Activated B cell treated with CpG ODN at 0.5 μM for 24 hours (primary cell): ENCODE measurements at regions not wholly inside any gene's neighbourhood (a gene's known extent, or its start where the extent isn't known, plus 50 kb on each side); places are given as distances from the start of the nearest gene placed in this dataset.

Experiments used
- ATAC-seq: fragments of 200-7000 bp; cut with Tn5 transposase; one replicate; pipeline ENCODE4 v1.10.0; 2021; ENCODE audit warnings: low read depth, mild to moderate bottlenecking, moderate library complexity
- CTCF ChIA-PET: fragments of 350-600 bp; sonication (Branson Sonifier 250); formaldehyde crosslinking; loops from one replicate; lab custom pipeline; 2021; ENCODE audit warnings: antibody characterized with exemption; lab: Charles Lee
- POLR2A ChIA-PET: fragments of 350-600 bp; sonication (Branson Sonifier 250); formaldehyde crosslinking; loops from one replicate; lab custom pipeline; 2021; ENCODE audit warnings: antibody characterized with exemption; lab: Charles Lee
- DNase-seq: peaks from one replicate; pipeline ENCODE4 v3.0.0; 2022
- H3K27ac Mint-ChIP-seq: one replicate; pipeline ENCODE4 v1.8.0; 2020; ENCODE audit warnings: mixed read lengths
- H3K27me3 Mint-ChIP-seq: one replicate; pipeline ENCODE4 v1.8.0; 2021; ENCODE audit warnings: mixed read lengths
- H3K36me3 Mint-ChIP-seq: one replicate; pipeline ENCODE4 v1.8.0; 2021; ENCODE audit warnings: low read depth, mixed read lengths
- H3K4me1 Mint-ChIP-seq: one replicate; pipeline ENCODE4 v1.8.0; 2021; ENCODE audit warnings: mixed read lengths
- H3K4me3 Mint-ChIP-seq: one replicate; pipeline ENCODE4 v1.8.0; 2020; ENCODE audit warnings: mild to moderate bottlenecking, mixed read lengths
- H3K9me3 Mint-ChIP-seq: one replicate; pipeline ENCODE4 v1.8.0; 2020; ENCODE audit warnings: mixed read lengths
- CTCF ChIP-seq: fragments of 200-600 bp; IDR thresholded peaks from one replicate; pipeline ENCODE4 v1.8.0; 2022; ENCODE audit warnings: antibody characterized with exemption, mild to moderate bottlenecking
- intact Hi-C: fragments of 100-400 bp; cut with micrococcal nuclease; formaldehyde crosslinking; loops from one replicate; pipeline ENCODE4 v1.15.1; 2024

- Mint-ChIP-seq H3K27me3 (no peaks in the 10 kb centered on the region), H3K4me3 (no peak overlapping the region), H3K9me3 (peaks cover 3% of the 10 kb centered on the region), H3K36me3 (no peaks in the 10 kb centered on the region), H3K27ac (no peak overlapping the region), H3K4me1 (no peaks in the 10 kb centered on the region)
- ATAC-seq (no peak), DNase-seq (no peak)
- POLR2A ChIA-PET: no interaction called here
- intact Hi-C loops: no loop called here
- CTCF ChIA-PET: no interaction called here
- no peak for TF ChIP-seq CTCF
Measured at GRCh38 chr18:40415821-40416220, 1539.2 kb upstream of the PIK3C3 start.

GRCh38 chr18:40415176-40415791 lies 1539.8 kb upstream of the PIK3C3 start:
- Mint-ChIP-seq H3K9me3 (peaks cover 3% of the 10 kb centered on the region), H3K27me3 (no peaks in the 10 kb centered on the region), H3K4me3 (no peak overlapping the region), H3K27ac (no peak overlapping the region), H3K4me1 (no peaks in the 10 kb centered on the region), H3K36me3 (no peaks in the 10 kb centered on the region)
- ChIA-PET POLR2A (no interaction called here), CTCF (no interaction called here)
- no peak for TF ChIP-seq CTCF
- ATAC-seq (no peak), DNase-seq (no peak)
- intact Hi-C loops: no loop called here

- Mint-ChIP-seq H3K4me1 (no peaks in the 10 kb centered on the region), H3K27me3 (no peaks in the 10 kb centered on the region), H3K36me3 (no peaks in the 10 kb centered on the region), H3K4me3 (no peak overlapping the region), H3K27ac (no peak overlapping the region), H3K9me3 (no peaks in the 10 kb centered on the region)
- TF ChIP-seq CTCF: no peak
- ATAC-seq: no peak
- DNase-seq: no peak
- CTCF ChIA-PET: no interaction called here
- POLR2A ChIA-PET: no interaction called here
- intact Hi-C loops: no loop called here
Measured at GRCh38 chr18:40414155-40414754, 1540.8 kb upstream of the PIK3C3 start.

GRCh38 chr18:40413160-40413559 lies 1541.9 kb upstream of the PIK3C3 start:
- CTCF ChIA-PET: no interaction called here
- ATAC-seq: no peak
- H3K4me1 Mint-ChIP-seq: no peaks in the 10 kb centered on the region

GRCh38 chr18:40412410-40412809 lies 1542.6 kb upstream of the PIK3C3 start:
- Mint-ChIP-seq H3K4me3 (no peak overlapping the region), H3K27ac (no peak overlapping the region), H3K36me3 (no peaks in the 10 kb centered on the region), H3K9me3 (no peaks in the 10 kb centered on the region), H3K27me3 (no peaks in the 10 kb centered on the region), H3K4me1 (no peaks in the 10 kb centered on the region)
- POLR2A ChIA-PET: no interaction called here
- intact Hi-C loops: no loop called here
- CTCF ChIA-PET: no interaction called here
- no peak for ATAC-seq
- TF ChIP-seq CTCF: no peak
- DNase-seq: no peak

More at GRCh38 chr18:40413160-40413559, 1541.9 kb upstream of the PIK3C3 start:
- Mint-ChIP-seq H3K4me3 (no peak overlapping the region), H3K27ac (no peak overlapping the region), H3K27me3 (no peaks in the 10 kb centered on the region), H3K36me3 (no peaks in the 10 kb centered on the region), H3K9me3 (no peaks in the 10 kb centered on the region)
- POLR2A ChIA-PET: no interaction called here
- DNase-seq: no peak
- intact Hi-C loops: no loop called here
- no peak for TF ChIP-seq CTCF
